Immature natural killer cell (primary cell): ENCODE measurements at regions not wholly inside any gene's neighbourhood (a gene's known extent, or its start where the extent isn't known, plus 50 kb on each side); places are given as distances from the start of the nearest gene placed in this dataset.

Experiments used
- DNase-seq, 3 donors: peaks; one replicate each; pipeline ENCODE4 v3.0.0; 2022; ENCODE audit warnings: mixed read lengths in 1 of 3
- H3K27ac Mint-ChIP-seq, 6 donors: one replicate each; pipeline ENCODE4 v1.8.0; 2020; ENCODE audit warnings: mixed read lengths in 6 of 6, mild to moderate bottlenecking in 5 of 6, inconsistent platforms in 4 of 6, moderate library complexity in 3 of 6
- H3K27me3 Mint-ChIP-seq, 3 donors: one replicate each; pipeline ENCODE4 v1.8.0; 2020 to 2021; ENCODE audit warnings: low read depth in 3 of 3, mild to moderate bottlenecking in 3 of 3, mixed read lengths in 3 of 3, moderate library complexity in 3 of 3, inconsistent platforms in 1 of 3
- H3K36me3 Mint-ChIP-seq, 3 donors: one replicate each; pipeline ENCODE4 v1.8.0; 2020; ENCODE audit warnings: mixed read lengths in 3 of 3, inconsistent platforms in 2 of 3, mild to moderate bottlenecking in 2 of 3
- H3K4me1 Mint-ChIP-seq, 2 donors: one replicate each; pipeline ENCODE4 v1.8.0; 2020; ENCODE audit warnings: inconsistent platforms in 2 of 2, mild to moderate bottlenecking in 2 of 2, mixed read lengths in 2 of 2, moderate library complexity in 1 of 2
- H3K4me3 Mint-ChIP-seq, 5 donors: one replicate each; pipeline ENCODE4 v1.8.0; 2020; ENCODE audit warnings: mild to moderate bottlenecking in 5 of 5, mixed read lengths in 5 of 5, inconsistent platforms in 3 of 5, moderate library complexity in 3 of 5
- H3K9me3 Mint-ChIP-seq, 6 donors: one replicate each; pipeline ENCODE4 v1.8.0; 2020; ENCODE audit warnings: mild to moderate bottlenecking in 6 of 6, mixed read lengths in 6 of 6, inconsistent platforms in 4 of 6, moderate library complexity in 3 of 6

DNA sequence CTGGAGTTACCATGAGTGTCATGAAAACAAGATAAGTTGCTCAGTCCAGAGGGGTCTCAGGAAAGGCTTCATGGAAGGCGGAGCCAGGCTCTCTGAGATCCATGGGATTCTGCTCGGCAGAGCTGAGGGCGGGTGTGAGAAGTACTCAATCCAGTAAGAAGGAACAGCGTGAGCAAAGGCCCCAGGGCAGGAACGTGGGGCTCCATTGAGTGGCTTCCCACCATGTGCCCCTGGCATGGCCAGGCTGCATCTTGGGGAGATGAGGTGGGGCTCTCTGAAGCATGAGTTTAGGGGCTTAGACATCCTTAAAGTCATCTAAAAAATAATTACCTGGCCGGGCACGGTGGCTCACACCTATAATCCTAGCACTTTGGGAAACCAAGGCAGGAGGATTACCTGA, 58.0 kb downstream of the ARL6IP4 start:
- Mint-ChIP-seq H3K27ac (no peak overlapping the region), H3K4me3 (no peak overlapping the region), H3K27me3 (peaks cover 0 to 2% (median 1%) of the 10 kb centered on the region in 3 donors), H3K36me3 (no peaks in the 10 kb centered on the region), H3K9me3 (no peaks in the 10 kb centered on the region), H3K4me1 (peaks cover 27 to 33% of the 10 kb centered on the region in 2 donors)
- no peak for DNase-seq

DNA sequence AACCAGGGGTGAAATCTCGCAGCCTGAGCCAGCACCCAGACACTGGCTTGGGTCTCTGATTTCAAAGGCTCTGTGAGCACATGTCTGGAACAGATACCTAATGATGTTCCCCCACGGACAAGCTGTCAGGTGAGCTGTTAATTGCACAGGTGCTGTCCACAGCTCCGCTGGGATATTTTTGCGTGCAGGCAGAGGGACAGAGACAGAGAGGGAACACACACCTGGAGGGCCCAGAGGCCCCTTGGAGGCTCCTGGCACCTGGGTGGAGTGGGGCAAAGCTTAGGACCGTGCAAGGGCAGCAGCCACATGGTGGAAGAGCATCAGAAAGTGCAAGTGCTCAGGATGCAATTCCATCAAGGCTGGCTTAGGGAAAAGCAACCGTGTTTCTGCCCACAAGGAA, 57.3 kb downstream of the ARL6IP4 start:
- DNase-seq: no peak
- Mint-ChIP-seq H3K27me3 (peaks cover 0 to 2% (median 1%) of the 10 kb centered on the region in 3 donors), H3K9me3 (no peaks in the 10 kb centered on the region), H3K27ac (peak overlapping the region in 2 of 6 donors; percentile 6 to 62), H3K4me1 (peaks cover 25 to 33% of the 10 kb centered on the region in 2 donors), H3K36me3 (no peaks in the 10 kb centered on the region), H3K4me3 (no peak overlapping the region)

GRCh38 chr12:123036466-123037285, 56.2 kb downstream of the ARL6IP4 start:
- Mint-ChIP-seq H3K4me1 (peaks cover 23 to 30% of the 10 kb centered on the region in 2 donors), H3K36me3 (no peaks in the 10 kb centered on the region), H3K9me3 (no peaks in the 10 kb centered on the region), H3K27me3 (peaks cover 0 to 2% (median 0%) of the 10 kb centered on the region in 3 donors), H3K4me3 (no peak overlapping the region), H3K27ac (peak overlapping the region in 2 of 6 donors; percentile 40 to 83)
- DNase-seq: no peak

- Mint-ChIP-seq H3K9me3 (no peaks in the 10 kb centered on the region), H3K36me3 (peaks cover 0 to 2% (median 0%) of the 10 kb centered on the region in 3 donors), H3K27me3 (peaks cover 0 to 2% (median 0%) of the 10 kb centered on the region in 3 donors), H3K4me3 (no peak overlapping the region), H3K27ac (peak overlapping the region in 2 of 6 donors; percentile 18 to 33), H3K4me1 (peaks cover 23 to 30% of the 10 kb centered on the region in 2 donors)
- DNase-seq: no peak
Measured at GRCh38 chr12:123035841-123036240, 55.4 kb downstream of the ARL6IP4 start.

- no peak for DNase-seq
- Mint-ChIP-seq H3K27ac (peak overlapping the region in 5 of 6 donors; percentile 1 to 78 (median 41)), H3K36me3 (peaks cover 0 to 5% (median 0%) of the 10 kb centered on the region in 3 donors), H3K27me3 (peaks cover 0 to 2% (median 0%) of the 10 kb centered on the region in 3 donors), H3K9me3 (no peaks in the 10 kb centered on the region), H3K4me3 (no peak overlapping the region), H3K4me1 (peaks cover 23 to 30% of the 10 kb centered on the region in 2 donors)
Measured at GRCh38 chr12:123034865-123035264, 54.4 kb downstream of the ARL6IP4 start.

GRCh38 chr12:123034022-123034541, 53.6 kb downstream of the ARL6IP4 start:
- Mint-ChIP-seq H3K27me3 (peaks cover 0 to 2% (median 0%) of the 10 kb centered on the region in 3 donors), H3K4me1 (peaks cover 23 to 30% of the 10 kb centered on the region in 2 donors), H3K9me3 (no peaks in the 10 kb centered on the region), H3K27ac (peak overlapping the region; percentile 41 to 78 (median 54)), H3K4me3 (peak overlapping the region; percentile 48 to 76 (median 60)), H3K36me3 (peaks cover 0 to 9% (median 4%) of the 10 kb centered on the region in 3 donors)
- DNase-seq: peak in 2 of 3 donors; percentile 9 to 22

GRCh38 chr12:123033392-123034021, 53.0 kb downstream of the ARL6IP4 start:
- peak overlapping the region; percentile 48 to 76 (median 60) for H3K4me3 Mint-ChIP-seq
- DNase-seq: no peak
- H3K9me3 Mint-ChIP-seq: no peaks in the 10 kb centered on the region
- peaks cover 23 to 30% of the 10 kb centered on the region in 2 donors for H3K4me1 Mint-ChIP-seq
- H3K27ac Mint-ChIP-seq: peak overlapping the region; percentile 41 to 78 (median 54)
- H3K36me3 Mint-ChIP-seq: peaks cover 0 to 9% (median 4%) of the 10 kb centered on the region in 3 donors
- peaks cover 0 to 2% (median 0%) of the 10 kb centered on the region in 3 donors for H3K27me3 Mint-ChIP-seq

DNA sequence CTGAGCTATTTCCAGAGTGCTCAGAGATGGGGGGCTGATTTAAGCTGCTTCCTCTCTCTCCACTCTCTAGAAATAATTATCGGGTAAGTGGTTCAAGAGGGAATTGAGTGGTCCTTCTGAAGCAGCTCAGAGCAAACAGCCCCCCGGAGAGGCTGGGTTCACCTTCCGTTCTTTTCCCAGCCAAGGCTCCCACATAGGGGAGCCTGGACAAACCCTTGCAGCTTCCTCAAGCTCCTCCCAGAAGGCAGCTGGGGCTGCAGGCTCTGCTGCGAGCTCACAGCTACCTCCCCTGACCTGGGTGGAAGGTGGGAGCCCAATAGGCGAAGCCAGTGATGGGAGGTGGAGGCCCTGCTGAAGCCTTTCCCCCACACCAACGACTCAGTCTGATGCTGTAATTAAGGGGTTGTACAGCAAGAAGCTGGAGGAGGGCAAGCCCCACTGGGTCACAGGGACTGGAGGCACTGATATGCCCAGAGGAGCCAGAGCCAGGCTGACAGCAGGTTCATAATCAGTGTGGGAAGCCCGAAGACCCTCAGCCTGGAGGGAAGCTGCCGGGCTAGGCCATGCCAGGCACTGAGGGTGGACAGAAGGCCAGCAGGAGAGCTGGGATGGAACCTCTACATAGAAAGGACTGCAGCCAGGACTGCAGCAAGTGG, 52.4 kb downstream of the ARL6IP4 start:
- Mint-ChIP-seq H3K4me1 (peaks cover 23 to 30% of the 10 kb centered on the region in 2 donors), H3K27ac (peak overlapping the region in 2 of 6 donors; percentile 41 to 65), H3K27me3 (peaks cover 0 to 2% (median 0%) of the 10 kb centered on the region in 3 donors), H3K4me3 (peak overlapping the region in 3 of 5 donors; percentile 17 to 59 (median 42)), H3K9me3 (no peaks in the 10 kb centered on the region), H3K36me3 (peaks cover 0 to 9% (median 4%) of the 10 kb centered on the region in 3 donors)
- no peak for DNase-seq
